ENCODE measurements at regions not wholly inside any gene's neighbourhood (a gene's known extent, or its start where the extent isn't known, plus 50 kb on each side); places are given as distances from the start of the nearest gene placed in this dataset.

- TF ChIP-seq EP300 (conservative IDR thresholded peaks at IDR 0.05; ENCODE audit: poor library complexity, severe bottlenecking) (no peak), CTCF (IDR thresholded peaks at IDR 0.05; ENCODE audit: poor library complexity, severe bottlenecking) (no peak), MXI1 (conservative IDR thresholded peaks at IDR 0.05; ENCODE audit: poor library complexity, severe bottlenecking) (no peak), EZH2 (IDR thresholded peaks at IDR 0.05; ENCODE audit: borderline replicate concordance, insufficient read depth, low read length, poor library complexity, severe bottlenecking) (no peak), TAF1 (IDR thresholded peaks at IDR 0.05; ENCODE audit: low read depth) (no peak), REST (IDR thresholded peaks at IDR 0.05; ENCODE audit: borderline replicate concordance) (no peak), RAD21 (conservative IDR thresholded peaks at IDR 0.05) (no peak), SMC3 (conservative IDR thresholded peaks at IDR 0.05; ENCODE audit: poor library complexity) (no peak)
These were observed 116.6 kb upstream of the RBBP8 start for GRCh38 chr18:22816266-22817176.

Measured in neural cell (in vitro differentiated cells).